Panc1 (cell line): ENCODE measurements at regions not wholly inside any gene's neighbourhood (a gene's known extent, or its start where the extent isn't known, plus 50 kb on each side); places are given as distances from the start of the nearest gene placed in this dataset.
A peak's percentile ranks its signal among the peaks of the same experiment; 100 is the strongest.
"Not testable (repeated sequence)": the region's sequence is repeated elsewhere in the genome, so short reads cannot be mapped to it uniquely, and the experiment has no call there.

Experiments used
- ATAC-seq: fragments of 200-7000 bp; cut with Tn5 transposase; 2 replicates; pipeline ENCODE4 v1.9.1; 2020; ENCODE audit warnings: mild to moderate bottlenecking, moderate library complexity
- BruUV-seq: library from RNA; stranded (reverse); fragments of 400-500 nt; replicated peaks from 2 replicates; lab custom pipeline; 2021; lab: Mats Ljungman, UMichigan
- CTCF ChIA-PET: fragments of 300-600 bp; sonication (Branson Sonifier 250); formaldehyde crosslinking; loops from one replicate; lab custom pipeline; 2022; ENCODE audit warnings: antibody characterized with exemption; lab: Charles Lee
- POLR2A ChIA-PET: fragments of 300-600 bp; sonication (Branson Sonifier 250); formaldehyde crosslinking; loops from one replicate; lab custom pipeline; 2022; ENCODE audit warnings: antibody characterized with exemption; lab: Charles Lee
- DNase-seq: peaks from one replicate; pipeline ENCODE4 v3.0.0-alpha.2; 2010; ENCODE audit warnings: low read depth, low spot score
- H3K27ac ChIP-seq: 2 replicates; pipeline ENCODE4 v1.5.1; 2011; ENCODE audit warnings: mild to moderate bottlenecking, low read length, inconsistent platforms
- H3K27me3 ChIP-seq: fragments of 200-500 bp; sonication (Bioruptor generic); 2 replicates; pipeline ENCODE4 v1.6.0; 2014; ENCODE audit warnings: low read length, inconsistent platforms; ENCODE audit not compliant: control insufficient read depth, insufficient read depth
- H3K36me3 ChIP-seq: fragments of 200-500 bp; sonication (Bioruptor generic); 2 replicates; pipeline ENCODE4 v1.5.1; 2014; ENCODE audit warnings: inconsistent platforms, mild to moderate bottlenecking, low read length, moderate library complexity; ENCODE audit not compliant: control insufficient read depth, insufficient read depth
- H3K4me1 ChIP-seq: 2 replicates; pipeline ENCODE4 v1.5.1; 2011; ENCODE audit warnings: inconsistent platforms, mild to moderate bottlenecking, low read length, moderate library complexity; ENCODE audit not compliant: control insufficient read depth, insufficient read depth
- H3K4me3 ChIP-seq, 2 experiments: 2 replicates each; pipeline ENCODE4 v1.5.1; 2011 to 2012; ENCODE audit warnings: low read depth in 2 of 2, low read length in 2 of 2, mild to moderate bottlenecking in 2 of 2, inconsistent platforms in 1 of 2, moderate library complexity in 1 of 2
- H3K9me3 ChIP-seq: fragments of 200-500 bp; sonication (Bioruptor generic); 2 replicates; pipeline ENCODE4 v1.5.1; 2014; ENCODE audit warnings: low read depth, mild to moderate bottlenecking, inconsistent platforms, low read length, moderate library complexity; ENCODE audit not compliant: control insufficient read depth, insufficient read depth
- CTCF ChIP-seq: fragments of 450-650 bp; IDR thresholded peaks from 2 replicates; pipeline ENCODE4 v1.5.1; 2017; ENCODE audit warnings: mild to moderate bottlenecking
- POLR2AphosphoS5 ChIP-seq: IDR thresholded peaks from 2 replicates; pipeline ENCODE4 v1.6.1; 2012; ENCODE audit warnings: mild to moderate bottlenecking, low read depth, low read length, moderate library complexity
- REST ChIP-seq, 2 experiments: IDR thresholded peaks; 2 replicates each; pipeline ENCODE4 v1.6.1; 2011 to 2012; ENCODE audit warnings: low read depth in 2 of 2, control low read depth in 1 of 2, low read length in 1 of 2, mild to moderate bottlenecking in 1 of 2, moderate library complexity in 1 of 2; ENCODE audit not compliant: insufficient read depth in 1 of 2
- SIN3A ChIP-seq: IDR thresholded peaks from 2 replicates; pipeline ENCODE4 v1.6.1; 2012; ENCODE audit warnings: low read depth, mild to moderate bottlenecking, low read length, moderate library complexity, borderline replicate concordance; ENCODE audit not compliant: insufficient read depth
- TCF7L2 ChIP-seq: IDR thresholded peaks from 2 replicates; pipeline ENCODE4 v1.6.1; 2011; ENCODE audit warnings: mild to moderate bottlenecking, low read depth, low read length, inconsistent platforms
- in situ Hi-C: cut with HindIII; loops from 2 replicates; pipeline ENCODE4 v1.10.0; 2016; ENCODE audit warnings: low sequenced_read_pairs, low pct_unique_long_range_greater_than_20kb
- intact Hi-C: fragments of 100-400 bp; cut with micrococcal nuclease; formaldehyde crosslinking; loops from one replicate; pipeline ENCODE4 v1.10.0; 2022; ENCODE audit not compliant: unreplicated experiment

- no peak for ATAC-seq
- ChIA-PET POLR2A (no interaction called here), CTCF (no interaction called here)
Observed at GRCh38 chrX:40922307-40922706, 162.9 kb upstream of the USP9X start.

DNA sequence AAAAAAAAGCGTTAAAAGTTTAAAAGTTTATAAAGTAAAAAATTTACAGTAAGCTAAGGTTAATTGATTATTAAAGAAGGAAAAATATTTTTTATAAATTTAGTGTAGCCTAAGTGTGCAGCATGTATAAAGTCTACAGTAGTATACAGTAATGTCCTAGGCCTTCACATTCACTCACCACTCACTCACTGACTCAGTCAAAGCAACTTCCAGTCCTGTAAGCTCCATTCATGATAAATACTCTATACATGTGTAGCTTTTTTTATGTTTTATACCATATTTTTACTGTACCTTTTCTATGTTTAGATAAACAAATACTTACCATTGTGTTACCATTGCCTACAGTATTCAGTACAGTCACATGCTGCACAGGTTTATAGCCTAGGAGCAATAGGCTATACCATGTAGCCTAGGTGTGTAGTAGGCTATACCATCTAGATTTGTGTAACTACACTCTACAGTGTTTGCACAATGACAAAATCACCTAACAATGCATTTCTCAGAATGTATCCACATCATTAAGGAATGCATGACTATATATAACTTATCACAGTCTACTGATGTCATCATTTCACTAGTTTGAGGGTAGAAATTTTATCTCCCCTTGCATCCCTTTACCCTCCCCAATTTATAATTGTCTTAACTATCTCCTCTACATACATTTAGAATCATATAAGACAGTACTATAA is 158.4 kb upstream of the USP9X start:
- H3K4me1 ChIP-seq, POLR2A ChIA-PET, DNase-seq, H3K27ac ChIP-seq, H3K4me3 ChIP-seq, H3K9me3 ChIP-seq, CTCF ChIA-PET, in situ Hi-C loops, ATAC-seq, H3K27me3 ChIP-seq, intact Hi-C loops, H3K36me3 ChIP-seq, BruUV-seq: not testable (repeated sequence)

More at GRCh38 chrX:40922307-40922706, 162.9 kb upstream of the USP9X start:
- in situ Hi-C loops: no loop called here
- no TSS peak for BruUV-seq
- H3K27me3 ChIP-seq: no peaks in the 10 kb centered on the region
- H3K36me3 ChIP-seq: no peaks in the 10 kb centered on the region
- no peak for TF ChIP-seq POLR2AphosphoS5
- peak; percentile 43 for TF ChIP-seq CTCF
- no peaks in the 10 kb centered on the region for H3K4me1 ChIP-seq
- no peak overlapping the region for H3K4me3 ChIP-seq
- H3K27ac ChIP-seq: no peak overlapping the region
- no peaks in the 10 kb centered on the region for H3K9me3 ChIP-seq
- intact Hi-C loops: no loop called here
- no peak for DNase-seq

GRCh38 chrX:40928076-40928475 is 157.2 kb upstream of the USP9X start:
- DNase-seq: no peak
- Histone ChIP-seq H3K27me3 (no peaks in the 10 kb centered on the region), H3K4me1 (no peaks in the 10 kb centered on the region), H3K4me3 (no peak overlapping the region), H3K27ac (no peak overlapping the region), H3K9me3 (no peaks in the 10 kb centered on the region), H3K36me3 (no peaks in the 10 kb centered on the region)
- ChIA-PET POLR2A (no interaction called here), CTCF (no interaction called here)
- BruUV-seq: no TSS peak
- intact Hi-C loops (no loop called here), in situ Hi-C loops (no loop called here)
- ATAC-seq: no peak
- TF ChIP-seq SIN3A: no peak
- TF ChIP-seq REST (IDR thresholded peaks at IDR 0.05; ENCODE audit: insufficient read depth in 1 of 2, low read depth in 2 of 2, low read length in 1 of 2): no peak
- TF ChIP-seq TCF7L2: no peak
- no peak for TF ChIP-seq CTCF
- no peak for TF ChIP-seq POLR2AphosphoS5
